Gastroesophageal sphincter (tissue), 4 donors: ENCODE measurements at regions not wholly inside any gene's neighbourhood (a gene's known extent, or its start where the extent isn't known, plus 50 kb on each side); places are given as distances from the start of the nearest gene placed in this dataset.

Experiments used
- ATAC-seq: fragments of 150-250 bp; one replicate; pipeline ENCODE4 v1.9.1; 2016; ENCODE audit warnings: mild to moderate bottlenecking, moderate library complexity
- H3K27ac ChIP-seq, 4 donors: fragments of 200-600 bp; sonication (generic) in 3 of 4; 1 replicate in 3 of 4; 2 replicates in 1 of 4; pipeline ENCODE4 v1.5.1; 2016 to 2019
- H3K27me3 ChIP-seq: fragments of 200-600 bp; sonication (generic); one replicate; pipeline ENCODE4 v1.5.1; 2019
- H3K36me3 ChIP-seq, 2 donors: fragments of 200-600 bp; sonication (generic); one replicate each; pipeline ENCODE4 v1.5.1; 2019; ENCODE audit warnings: control low read depth in 1 of 2
- H3K4me1 ChIP-seq, 3 donors: fragments of 200-600 bp; sonication (generic); 1 replicate in 2 of 3; 2 replicates in 1 of 3; pipeline ENCODE4 v1.5.1; 2016 to 2019; ENCODE audit warnings: control low read depth in 2 of 3
- H3K4me3 ChIP-seq, 2 donors: fragments of 200-600 bp; sonication (generic); one replicate each; pipeline ENCODE4 v1.5.1; 2019; ENCODE audit warnings: mild to moderate bottlenecking in 1 of 2, moderate library complexity in 1 of 2
- H3K9me3 ChIP-seq, 3 donors: fragments of 200-600 bp; sonication (generic); one replicate each; pipeline ENCODE4 v1.5.1; 2017 to 2019; ENCODE audit warnings: control low read depth in 2 of 3
- CTCF ChIP-seq, 4 experiments: fragments of 200-600 bp in 2 of 4; fragments of 450-650 bp in 2 of 4; sonication (generic) in 1 of 4; IDR thresholded peaks; one replicate each; pipeline ENCODE4 v1.5.1; 2017 to 2019; ENCODE audit warnings: antibody characterized with exemption in 4 of 4, mild to moderate bottlenecking in 2 of 4, moderate library complexity in 2 of 4
- EP300 ChIP-seq: sonication (generic); formaldehyde crosslinking; IDR thresholded peaks from one replicate; pipeline ENCODE4 v1.6.1; 2017; ENCODE audit warnings: antibody characterized with exemption, mild to moderate bottlenecking
- POLR2A ChIP-seq, 2 donors: fragments of 450-650 bp; IDR thresholded peaks; one replicate each; pipeline ENCODE4 v1.6.1; 2017; ENCODE audit warnings: antibody characterized with exemption in 2 of 2, mild to moderate bottlenecking in 2 of 2, moderate library complexity in 1 of 2
- POLR2AphosphoS5 ChIP-seq: sonication (generic); formaldehyde crosslinking; IDR thresholded peaks from one replicate; pipeline ENCODE4 v1.6.1; 2017; ENCODE audit warnings: antibody characterized with exemption
- WGBS, 2 donors: methylation state at CpG; one replicate each; pipeline ENCODE4 v1.1.5; 2018; ENCODE audit warnings: low coverage in 1 of 2; 5-methylcytosine and 5-hydroxymethylcytosine counted together

GRCh38 chr4:93983140-93983539 is 154.6 kb downstream of the ATOH1 start:
- Histone ChIP-seq H3K4me1 (no peaks in the 10 kb centered on the region), H3K27ac (no peak overlapping the region), H3K36me3 (no peaks in the 10 kb centered on the region), H3K9me3 (peaks cover 0 to under 1% (median 0%) of the 10 kb centered on the region in 3 donors), H3K27me3 (no peaks in the 10 kb centered on the region), H3K4me3 (no peak overlapping the region)
- 47 to 55% methylated on average over 3 of the region's 3 CpGs for WGBS, 2 donors
- TF ChIP-seq POLR2AphosphoS5 (no peak), CTCF (IDR thresholded peaks at IDR 0.05) (no peak), POLR2A (IDR thresholded peaks at IDR 0.05) (no peak), EP300 (no peak)
- ATAC-seq, result no peak

GRCh38 chr4:93994175-93994994 is 165.8 kb downstream of the ATOH1 start:
- TF ChIP-seq EP300 (no peak), CTCF (IDR thresholded peaks at IDR 0.05) (no peak), POLR2AphosphoS5 (no peak), POLR2A (IDR thresholded peaks at IDR 0.05) (no peak)
- Histone ChIP-seq H3K4me3 (no peak overlapping the region), H3K27me3 (no peaks in the 10 kb centered on the region), H3K9me3 (no peaks in the 10 kb centered on the region), H3K4me1 (no peaks in the 10 kb centered on the region), H3K27ac (no peak overlapping the region), H3K36me3 (no peaks in the 10 kb centered on the region)
- whole genome bisulfite sequencing, 2 donors, result 76 to 82% methylated on average over 5 of the region's 5 CpGs
- ATAC-seq, result no peak

- H3K4me1 ChIP-seq, result no peaks in the 10 kb centered on the region
- H3K9me3 ChIP-seq, result no peaks in the 10 kb centered on the region
- H3K27me3 ChIP-seq, result no peaks in the 10 kb centered on the region
- no peak for ATAC-seq
- H3K27ac ChIP-seq, result no peak overlapping the region
- WGBS, 2 donors, result 60 to 67% methylated on average over 1 of the region's 1 CpG
- no peaks in the 10 kb centered on the region for H3K36me3 ChIP-seq
- H3K4me3 ChIP-seq, result no peak overlapping the region
- TF ChIP-seq CTCF (IDR thresholded peaks at IDR 0.05) (no peak), POLR2A (IDR thresholded peaks at IDR 0.05) (no peak), EP300 (no peak), POLR2AphosphoS5 (no peak)
Observed at GRCh38 chr4:93996895-93997294, 168.3 kb downstream of the ATOH1 start.

GRCh38 chr4:94000559-94000958 is 172.0 kb downstream of the ATOH1 start:
- Histone ChIP-seq H3K9me3 (no peaks in the 10 kb centered on the region), H3K36me3 (no peaks in the 10 kb centered on the region), H3K4me3 (no peak overlapping the region), H3K27ac (no peak overlapping the region), H3K27me3 (no peaks in the 10 kb centered on the region), H3K4me1 (no peaks in the 10 kb centered on the region)
- no peak for ATAC-seq
- no peak for TF ChIP-seq EP300
- TF ChIP-seq POLR2AphosphoS5, result no peak
- TF ChIP-seq POLR2A (IDR thresholded peaks at IDR 0.05), result no peak
- no peak for TF ChIP-seq CTCF (IDR thresholded peaks at IDR 0.05)
- 17 to 29% methylated on average over 1 of the region's 1 CpG for WGBS, 2 donors

- Histone ChIP-seq H3K9me3 (no peaks in the 10 kb centered on the region), H3K4me1 (no peaks in the 10 kb centered on the region), H3K4me3 (no peak overlapping the region), H3K27ac (no peak overlapping the region), H3K36me3 (no peaks in the 10 kb centered on the region), H3K27me3 (no peaks in the 10 kb centered on the region)
- TF ChIP-seq POLR2AphosphoS5 (no peak), POLR2A (IDR thresholded peaks at IDR 0.05) (no peak), EP300 (no peak), CTCF (IDR thresholded peaks at IDR 0.05) (no peak)
- WGBS, 2 donors, result 83 to 93% methylated on average over 1 of the region's 1 CpG
- ATAC-seq, result no peak
Observed at GRCh38 chr4:94006932-94007331, 178.4 kb downstream of the ATOH1 start.
